HG02970 (cell line): ENCODE measurements at regions not wholly inside any gene's neighbourhood (a gene's known extent, or its start where the extent isn't known, plus 50 kb on each side); places are given as distances from the start of the nearest gene placed in this dataset.

Experiments
- ATAC-seq: cut with Tn5 transposase; IDR thresholded peaks from one replicate; pipeline ENCODE4 v1.9.1; 2021; ENCODE audit warnings: mild to moderate bottlenecking, moderate library complexity, moderate number of reproducible peaks; ENCODE audit not compliant: unreplicated experiment, low FRiP score

DNA sequence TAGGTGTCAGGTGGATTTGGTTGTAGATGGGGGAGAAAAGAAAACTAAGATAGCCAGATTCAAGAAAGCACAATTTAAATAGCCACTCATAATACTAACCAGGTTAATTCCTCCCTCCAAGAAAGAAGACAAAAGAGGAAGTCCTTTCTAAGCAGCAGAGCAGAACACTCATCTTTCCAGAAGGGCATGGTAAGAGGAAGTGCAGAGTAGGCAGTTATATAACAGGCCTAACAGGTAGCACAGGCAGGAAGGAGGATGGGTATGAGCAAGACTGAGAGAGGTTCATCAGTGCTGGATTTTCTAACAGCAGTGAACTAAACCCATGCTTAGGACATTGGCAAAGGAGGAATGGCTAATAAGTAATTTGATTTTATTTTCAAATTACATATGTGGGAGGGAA is 517.5 kb downstream of the PLPP3 start:
- ATAC-seq: no peak

DNA sequence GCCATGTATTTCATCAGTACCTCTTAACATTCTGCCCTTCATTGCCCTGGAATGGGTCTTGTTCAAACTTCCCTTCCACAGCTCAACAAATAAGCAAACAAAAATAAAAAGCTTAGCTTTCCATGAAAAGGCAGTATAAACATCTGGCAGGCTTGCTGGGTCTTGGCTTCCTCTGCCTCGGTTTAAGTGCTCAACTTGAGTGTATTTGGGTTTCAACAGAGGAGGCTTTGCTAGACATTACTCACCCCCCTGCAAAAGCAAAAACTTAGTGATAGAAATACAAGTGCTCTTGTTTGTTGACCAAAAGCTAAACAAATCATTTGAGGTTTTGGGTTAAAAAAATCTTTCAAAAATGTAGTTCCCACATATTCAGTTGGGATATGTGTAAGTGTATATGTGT is 518.5 kb downstream of the PLPP3 start:
- no peak for ATAC-seq

DNA sequence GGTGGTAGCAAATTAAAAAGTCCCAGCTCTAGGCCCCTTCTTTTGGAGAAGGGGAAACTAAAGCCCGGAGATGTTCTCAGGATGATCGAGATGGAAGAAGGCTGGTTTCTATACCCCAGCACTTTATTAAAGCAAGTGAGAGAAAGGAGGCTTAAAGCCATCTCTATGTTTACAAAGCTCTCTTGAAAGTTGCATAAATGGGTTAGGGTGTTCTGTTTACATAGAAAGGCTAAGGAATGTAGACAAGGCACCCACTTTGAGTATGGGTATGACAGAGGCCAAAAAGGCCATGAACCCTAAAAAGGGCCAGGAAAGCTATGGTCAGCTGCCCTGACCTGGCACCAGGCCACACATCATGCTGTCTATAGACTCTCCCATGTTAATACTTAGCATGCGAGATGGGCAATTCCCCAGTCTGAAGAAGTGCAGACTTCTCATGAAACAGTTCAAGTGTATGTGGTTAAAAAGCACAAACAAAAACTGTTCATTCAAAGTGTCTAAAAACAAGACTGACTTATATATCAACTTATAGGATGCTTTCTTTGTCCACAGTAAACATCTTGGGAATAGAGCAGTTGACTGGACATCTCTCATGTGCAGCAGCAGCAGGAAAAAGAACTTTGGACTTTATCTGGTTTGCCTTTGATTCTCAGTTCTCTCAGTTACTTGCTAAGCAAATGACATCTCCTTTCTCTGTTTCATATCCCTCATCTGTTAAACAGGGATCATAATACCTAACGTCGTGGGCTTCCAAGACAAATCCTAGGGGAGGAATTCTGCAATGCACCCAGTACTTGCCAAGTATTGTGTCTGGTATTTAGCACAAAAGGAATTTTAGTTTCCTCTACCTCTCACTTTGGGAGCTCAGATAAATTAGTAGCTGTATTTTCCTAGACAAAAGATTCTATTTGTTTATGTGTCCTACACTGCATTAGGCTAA is 521.6 kb downstream of the PLPP3 start:
- ATAC-seq: no peak

DNA sequence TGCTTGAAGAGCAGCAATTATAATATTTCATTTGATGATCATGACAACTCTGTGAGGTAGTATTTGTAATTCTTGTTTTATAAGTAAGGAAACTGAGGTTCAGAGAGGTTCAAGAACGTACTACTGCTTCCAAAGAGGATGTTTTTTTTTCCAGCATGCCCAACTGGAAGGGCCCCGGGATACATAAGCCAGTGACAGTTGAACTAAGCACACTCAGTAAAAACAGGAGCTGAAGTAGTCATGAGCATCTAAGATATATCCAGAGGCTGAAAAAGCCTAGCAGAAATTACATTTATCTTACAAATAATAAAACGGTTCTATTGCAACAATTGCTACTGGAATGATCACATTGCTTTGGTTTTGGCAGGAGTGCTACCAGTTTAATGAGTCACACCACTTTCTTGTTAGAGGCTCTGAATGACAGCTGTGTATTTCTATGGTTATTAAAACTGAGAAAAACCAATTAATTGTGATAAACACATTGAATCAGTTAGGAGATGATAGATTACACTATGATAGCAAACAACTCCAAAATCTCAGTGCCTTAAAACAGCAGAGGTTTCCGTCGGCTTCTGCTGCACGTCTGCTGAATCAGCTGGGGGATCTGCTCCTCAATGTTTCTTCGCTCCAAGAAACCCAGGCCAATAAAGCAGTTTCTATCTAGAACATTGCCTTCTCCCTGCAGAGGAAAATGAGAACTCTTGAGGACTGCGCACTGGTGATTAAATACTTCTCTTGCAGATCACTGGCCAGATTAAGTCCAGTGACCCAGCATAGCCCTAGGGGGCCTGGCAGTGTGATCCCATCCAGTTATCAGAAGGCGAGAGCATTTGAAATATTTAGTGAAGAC is 522.7 kb downstream of the PLPP3 start:
- ATAC-seq: no peak

DNA sequence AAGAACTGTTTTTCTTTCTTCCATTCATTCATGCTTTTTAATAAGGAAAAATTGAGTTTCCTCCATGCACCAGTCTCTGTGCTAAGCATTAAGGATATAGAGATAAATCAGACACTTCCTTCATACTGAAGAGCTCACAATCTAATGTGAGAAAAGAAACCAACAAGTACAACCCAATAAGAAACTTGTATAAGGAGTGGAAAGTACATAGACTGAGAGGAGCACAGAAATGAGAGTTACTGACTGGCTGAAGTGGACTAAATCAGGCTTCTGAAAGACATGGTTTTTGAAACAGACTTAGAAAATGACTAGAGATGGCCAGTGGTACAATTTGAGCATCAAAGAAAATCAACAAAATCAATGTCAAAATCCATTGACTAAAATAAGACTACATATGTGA is 524.4 kb downstream of the PLPP3 start:
- ATAC-seq: no peak

DNA sequence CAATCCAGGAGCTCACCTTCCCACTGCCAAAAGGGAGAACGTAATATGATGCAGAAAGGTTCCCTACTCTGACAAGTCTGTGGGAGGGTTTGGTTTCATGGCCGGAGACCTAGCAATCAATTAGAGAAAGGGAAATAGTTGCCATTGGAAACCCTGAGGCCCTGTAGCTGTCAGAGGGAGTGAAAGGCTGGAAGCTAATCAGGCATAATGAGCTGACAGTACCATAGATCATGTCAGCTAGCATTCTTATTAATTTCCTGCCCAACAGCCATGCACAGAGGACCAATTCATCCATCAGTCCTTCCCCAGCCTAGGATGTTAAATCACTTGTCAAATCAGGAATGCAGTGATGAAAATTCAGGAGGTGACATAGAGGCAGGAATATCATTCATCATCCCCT is 527.3 kb downstream of the PLPP3 start:
- ATAC-seq: no peak

DNA sequence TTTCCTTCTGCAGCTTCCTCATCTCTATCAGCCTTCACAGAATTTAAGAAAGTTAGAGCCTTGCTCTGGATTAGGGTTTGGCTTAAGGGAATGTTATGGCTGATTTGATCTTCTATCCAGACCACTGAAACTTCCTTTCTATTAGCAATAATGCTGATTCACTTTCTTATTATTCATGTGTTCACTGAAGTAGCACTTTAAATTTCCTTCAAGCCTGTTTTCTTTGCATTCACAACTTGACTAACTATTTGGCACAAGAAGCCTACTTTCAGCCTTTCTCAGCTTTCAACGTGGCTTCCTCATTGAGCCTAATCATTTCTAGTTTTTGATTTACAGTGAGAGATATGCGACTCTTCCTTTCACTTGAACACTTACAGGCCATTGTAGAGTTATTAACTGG is 528.5 kb downstream of the PLPP3 start:
- no peak for ATAC-seq

DNA sequence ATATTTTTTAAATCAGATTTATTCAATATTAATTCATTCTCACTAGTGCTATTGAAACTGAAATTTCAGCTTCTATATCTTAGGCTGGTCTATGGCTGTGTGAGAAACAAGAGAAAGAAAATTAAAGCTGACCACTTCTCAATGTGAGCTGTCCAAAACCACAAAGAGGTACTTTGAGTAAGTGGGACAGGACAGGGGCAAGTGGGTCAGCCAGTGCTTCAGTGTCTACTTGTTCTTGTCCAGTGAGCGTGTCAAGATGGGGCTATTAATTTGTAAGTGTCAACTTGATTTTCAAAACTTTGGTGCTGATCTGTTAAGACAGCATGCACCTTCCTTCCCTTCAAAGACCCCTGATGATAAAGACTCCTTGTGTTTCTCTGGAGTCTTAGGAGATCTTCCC is 533.9 kb downstream of the PLPP3 start:
- ATAC-seq: no peak

DNA sequence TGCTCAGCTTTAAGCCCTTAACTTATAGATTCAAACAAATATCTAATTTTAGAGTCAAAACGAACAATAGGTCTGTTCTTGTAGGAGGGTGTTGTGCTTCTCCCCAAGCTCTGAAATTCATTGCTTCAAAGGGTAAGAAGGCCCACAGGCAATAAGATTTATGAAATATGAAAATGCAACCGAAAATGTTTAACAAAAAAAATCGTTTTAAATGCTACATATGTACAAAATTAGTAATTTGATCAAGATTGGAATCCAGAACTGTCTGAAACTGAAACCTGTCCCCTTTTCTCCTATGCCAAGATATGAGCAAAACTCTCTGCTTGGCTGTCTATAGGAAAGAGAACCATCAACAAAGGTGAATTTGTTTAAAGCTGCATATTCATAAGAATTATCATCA is 534.3 kb downstream of the PLPP3 start:
- no peak for ATAC-seq

DNA sequence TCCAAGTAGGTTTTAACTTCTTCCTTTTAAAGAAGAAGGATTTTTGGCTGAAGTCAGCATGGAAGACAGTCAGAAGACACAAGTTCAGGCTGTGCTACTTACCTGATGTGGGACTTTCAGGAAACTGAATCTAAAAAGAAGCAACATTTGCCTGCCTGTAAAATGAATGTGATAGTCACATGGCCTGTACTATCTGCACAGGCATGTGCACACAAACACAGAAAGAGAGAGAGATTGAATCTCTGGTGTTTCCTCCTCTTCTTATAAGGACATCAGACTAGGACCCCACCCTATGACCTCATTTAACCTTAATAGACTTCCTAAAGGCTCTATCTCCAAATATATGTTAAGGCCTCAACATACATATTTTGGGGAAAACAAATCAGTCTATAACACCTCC is 542.9 kb downstream of the PLPP3 start:
- ATAC-seq: no peak

DNA sequence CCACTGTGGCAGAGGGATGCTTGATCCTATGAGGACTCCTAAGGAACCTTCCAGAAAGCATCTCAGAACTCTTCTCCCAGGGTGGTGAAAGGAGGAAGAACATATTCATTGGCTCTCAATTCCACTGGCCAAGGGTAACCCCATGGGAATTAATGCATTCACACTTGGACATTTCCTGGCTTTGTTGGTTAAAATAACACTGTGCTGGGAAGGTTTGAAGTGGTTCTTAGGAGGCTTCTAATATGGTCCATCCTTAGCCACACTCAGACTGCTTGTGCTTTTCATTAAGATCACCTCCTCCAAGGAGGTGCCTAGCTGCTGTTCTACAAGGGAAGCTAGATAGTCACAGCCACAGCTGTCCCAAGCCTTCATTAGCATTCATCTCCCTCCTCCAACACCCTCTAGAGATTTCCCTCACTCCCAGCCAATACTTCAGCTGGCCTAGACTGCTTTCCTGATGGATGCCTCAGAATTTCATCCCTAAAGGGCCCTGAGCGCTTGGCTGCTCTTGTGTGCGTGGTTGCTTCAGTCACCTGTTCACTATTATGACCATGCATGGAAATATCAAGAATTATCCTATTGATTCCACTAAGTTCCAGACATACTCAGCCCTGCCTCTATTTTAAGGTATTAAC is 544.4 kb downstream of the PLPP3 start:
- no peak for ATAC-seq

DNA sequence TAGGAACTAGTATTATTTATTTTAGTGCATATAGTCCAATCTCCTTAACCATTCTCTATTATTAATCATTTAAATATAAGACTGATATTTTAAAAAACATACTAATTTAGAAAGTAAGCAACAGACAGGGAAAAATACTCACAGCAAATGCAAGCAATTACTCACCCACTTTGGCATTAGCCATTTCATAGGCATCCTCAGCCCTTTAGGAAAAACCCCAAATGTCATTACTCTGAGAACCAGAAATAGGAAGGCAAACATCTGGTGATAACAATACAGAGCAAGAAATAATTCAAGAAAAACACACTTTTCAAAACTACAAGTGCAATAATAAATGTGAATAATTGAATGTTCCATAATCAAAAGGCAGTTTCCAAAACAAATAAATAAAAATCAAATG is 545.1 kb downstream of the PLPP3 start:
- no peak for ATAC-seq

DNA sequence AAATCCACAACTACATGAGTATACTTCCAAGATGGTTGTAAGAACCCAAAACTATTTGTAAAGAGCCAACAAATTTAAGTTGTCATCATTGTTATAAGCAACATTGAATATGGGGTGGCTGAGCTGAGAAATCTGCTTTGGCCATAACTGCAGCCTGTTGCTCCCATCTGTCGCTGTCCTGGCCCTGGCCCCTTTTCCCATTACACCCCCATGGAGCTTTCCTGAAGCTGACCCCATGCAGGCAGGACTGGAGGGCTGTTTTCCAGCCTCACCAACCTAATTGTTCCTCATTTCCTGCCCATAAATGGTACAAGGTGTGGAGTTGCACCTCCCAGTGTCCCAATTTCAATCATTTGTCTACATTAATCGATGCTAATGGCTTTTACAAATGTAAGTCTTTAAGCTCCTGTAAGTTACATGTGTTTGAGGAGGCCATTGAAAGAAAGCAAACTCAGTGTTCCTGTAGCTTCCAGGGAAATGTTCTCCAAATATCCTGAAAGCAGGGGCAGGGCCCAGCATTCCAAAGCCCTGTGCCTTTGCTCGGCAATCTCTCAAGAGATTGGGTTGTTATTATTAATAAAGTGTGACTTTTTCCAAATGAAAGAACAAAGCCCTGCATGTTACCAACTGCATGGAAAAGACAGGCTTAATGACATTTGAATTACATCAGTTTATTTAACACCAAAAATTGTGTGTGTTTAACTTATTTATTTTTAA is 545.9 kb downstream of the PLPP3 start:
- no peak for ATAC-seq

DNA sequence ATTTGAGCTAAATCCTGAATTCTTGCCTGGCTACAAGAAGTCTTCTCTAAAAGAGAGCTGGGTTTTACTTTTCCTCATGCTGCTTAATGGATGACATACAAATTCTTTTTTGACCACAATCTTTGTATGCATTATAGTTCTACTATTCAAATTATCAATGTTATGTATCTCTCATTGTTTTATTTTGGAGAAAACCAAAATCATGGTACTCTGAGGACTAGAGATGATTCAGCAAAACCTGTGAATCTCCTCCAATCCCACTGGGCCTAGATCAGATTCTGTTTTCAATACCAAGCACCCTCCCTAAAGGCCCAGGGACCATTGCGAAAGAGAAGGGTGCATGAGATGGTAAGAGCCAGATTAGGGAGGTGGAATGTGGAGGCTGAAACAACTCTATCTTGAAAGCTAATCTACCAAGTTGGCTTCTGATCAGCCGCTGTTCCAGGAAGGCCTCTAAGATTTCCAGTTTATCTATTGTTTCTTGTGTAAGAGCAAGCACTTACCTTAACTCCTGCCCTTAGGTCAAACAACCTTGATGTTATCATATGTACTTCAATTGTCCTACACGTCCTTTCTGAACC is 547.2 kb downstream of the PLPP3 start:
- no peak for ATAC-seq

DNA sequence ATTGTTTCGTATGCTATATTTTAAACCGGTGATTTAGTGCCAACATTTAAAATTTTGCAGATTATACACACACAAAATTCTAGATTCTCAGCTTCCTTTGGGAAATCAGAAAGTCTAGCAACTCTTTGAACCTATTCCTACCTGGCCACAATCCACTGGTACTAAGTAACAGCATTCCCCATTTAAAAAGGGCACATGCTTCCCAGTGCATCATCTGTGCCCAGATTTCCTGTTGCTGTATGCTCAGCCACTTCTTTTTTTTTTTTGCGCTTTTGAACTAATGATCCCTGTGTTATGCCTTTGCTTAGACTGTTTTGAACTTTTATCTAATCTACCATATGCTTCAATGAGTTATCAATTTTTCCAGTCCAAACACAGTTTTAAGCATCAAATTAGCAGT is 548.4 kb downstream of the PLPP3 start:
- no peak for ATAC-seq

DNA sequence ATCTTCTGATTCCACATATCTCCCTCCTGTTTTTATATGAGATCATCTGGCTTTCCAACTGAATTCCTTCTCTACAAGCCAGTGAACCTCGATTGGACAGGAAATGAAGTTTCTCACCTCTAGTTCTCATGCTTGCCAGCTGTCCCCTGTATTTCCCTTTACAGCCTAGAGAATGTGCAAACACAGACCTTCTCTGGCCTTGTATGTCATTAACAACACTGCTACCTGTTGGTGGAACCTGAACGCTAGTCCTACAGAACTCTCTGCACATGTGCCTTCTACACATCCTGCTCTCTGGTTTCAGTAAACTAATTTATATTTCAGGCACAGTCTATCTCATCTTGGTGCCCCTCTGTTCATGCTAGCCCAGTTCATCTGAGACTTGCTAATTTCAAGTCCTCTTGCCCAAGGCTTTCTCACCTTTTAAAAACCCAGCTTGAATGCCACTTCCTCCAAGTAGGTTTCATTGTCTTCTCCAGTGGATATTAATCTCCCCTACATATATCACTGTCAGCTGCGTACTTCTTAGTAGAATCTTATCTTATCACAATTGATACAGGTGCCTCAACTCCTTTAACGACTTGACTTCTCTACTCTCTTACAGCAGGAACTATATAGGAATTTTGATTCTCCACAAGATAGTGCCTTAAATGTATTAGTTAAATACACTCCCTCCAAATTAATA is 549.9 kb downstream of the PLPP3 start:
- ATAC-seq: no peak

DNA sequence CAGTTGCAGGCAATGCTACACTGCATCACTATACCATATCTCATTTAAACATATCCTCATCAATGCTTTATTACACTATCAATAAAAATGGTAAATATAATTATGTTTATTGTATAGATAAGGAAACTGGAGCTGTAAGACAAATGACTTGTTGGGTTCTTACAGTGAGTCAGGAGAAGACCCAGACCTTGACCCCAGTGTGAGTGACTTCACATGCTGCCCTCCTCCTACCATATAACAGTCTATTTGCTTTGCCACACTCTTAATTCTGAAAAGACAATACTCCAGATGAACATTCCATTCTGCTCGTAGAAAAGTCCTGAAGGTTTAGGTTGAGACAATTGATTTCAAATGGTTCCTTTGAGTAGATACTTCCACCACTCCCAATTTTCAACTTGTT is 550.5 kb downstream of the PLPP3 start:
- ATAC-seq: no peak

DNA sequence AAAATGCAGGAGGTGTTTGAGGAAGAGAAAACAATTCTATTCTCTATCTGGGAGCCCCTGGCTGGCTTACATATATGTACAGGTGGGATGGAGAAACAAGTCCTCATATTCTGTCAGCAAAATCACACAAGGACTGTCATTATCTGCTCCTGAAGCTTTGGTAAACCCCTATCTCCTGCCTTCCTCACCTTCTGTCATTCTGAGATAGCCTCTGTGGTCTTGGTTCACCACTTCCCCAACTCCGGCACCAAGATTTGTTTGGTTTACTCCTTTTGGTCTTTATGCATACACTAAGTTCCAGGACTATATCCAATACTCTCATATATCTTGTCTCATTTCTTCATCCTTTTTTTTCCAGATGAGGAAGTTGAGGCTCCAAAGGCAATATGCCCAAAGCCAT is 551.1 kb downstream of the PLPP3 start:
- no peak for ATAC-seq

DNA sequence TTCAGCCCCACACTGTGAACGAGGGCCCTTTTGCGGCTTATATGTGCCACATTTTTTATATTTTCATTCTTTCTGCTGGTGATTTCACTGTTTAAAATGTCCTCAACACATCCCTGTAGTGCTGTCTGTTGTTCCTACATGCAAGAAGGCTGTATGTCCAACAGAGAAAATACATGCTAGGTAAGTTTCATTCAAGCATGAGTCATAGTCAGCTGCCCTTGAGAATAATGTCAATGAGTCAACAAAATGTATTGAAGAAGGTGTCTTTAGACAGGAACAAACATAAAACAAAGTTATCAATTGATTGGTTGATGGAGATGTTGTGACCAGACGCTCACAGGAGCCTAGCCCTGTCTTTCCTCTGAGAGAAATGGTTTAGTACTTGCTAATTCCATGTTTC is 553.4 kb downstream of the PLPP3 start:
- no peak for ATAC-seq

DNA sequence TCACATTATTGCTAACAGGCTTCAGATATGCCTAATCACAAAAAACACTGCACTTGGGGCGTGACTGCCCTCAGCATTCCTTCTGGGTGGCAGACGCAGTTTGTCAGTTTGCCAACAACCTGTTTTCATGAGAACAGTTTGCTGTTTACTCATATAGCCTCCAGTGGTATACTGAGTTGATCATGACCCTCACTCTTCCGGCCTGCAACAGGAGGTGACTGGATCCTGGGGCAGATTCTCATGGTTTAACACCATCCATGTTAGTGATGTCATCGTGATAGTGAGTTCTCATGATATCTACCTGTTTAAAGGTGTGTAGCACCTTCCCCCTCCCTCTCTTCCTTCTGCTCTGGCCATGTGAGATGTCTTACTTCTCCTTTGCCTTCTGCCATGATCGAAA is 555.2 kb downstream of the PLPP3 start:
- no peak for ATAC-seq
